CD4-positive, alpha-beta memory T cell (primary cell): ENCODE measurements at regions not wholly inside any gene's neighbourhood (a gene's known extent, or its start where the extent isn't known, plus 50 kb on each side); places are given as distances from the start of the nearest gene placed in this dataset.

ENCODE experiments used
- CTCF ChIA-PET: fragments of 350-600 bp; sonication (Branson Sonifier 250); formaldehyde crosslinking; loops from one replicate; lab custom pipeline; 2021; ENCODE audit warnings: inconsistent platforms; ENCODE audit not compliant: partially characterized antibody; lab: Charles Lee
- POLR2A ChIA-PET: fragments of 350-600 bp; sonication (Branson Sonifier 250); formaldehyde crosslinking; loops from one replicate; lab custom pipeline; 2021; ENCODE audit not compliant: partially characterized antibody; lab: Charles Lee
- DNase-seq, 5 donors: peaks; one replicate each; pipeline versions ENCODE4 v3.0.0 to v3.0.0-alpha.2; 2020 to 2022; ENCODE audit warnings: mixed read lengths in 1 of 5
- H3K27ac ChIP-seq: one replicate; pipeline ENCODE4 v1.7.0; 2013; ENCODE audit warnings: low read depth, low read length
- H3K27me3 ChIP-seq: 2 replicates; pipeline ENCODE4 v1.7.0; 2013; ENCODE audit warnings: mild to moderate bottlenecking, low read length, moderate library complexity; ENCODE audit not compliant: insufficient read depth
- H3K36me3 ChIP-seq: 2 replicates; pipeline ENCODE4 v1.7.0; 2013; ENCODE audit warnings: mild to moderate bottlenecking, low read length, moderate library complexity; ENCODE audit not compliant: insufficient read depth
- H3K4me1 ChIP-seq: 2 replicates; pipeline ENCODE4 v1.7.0; 2013; ENCODE audit warnings: mild to moderate bottlenecking, low read length, moderate library complexity; ENCODE audit not compliant: insufficient read depth
- H3K4me3 ChIP-seq, 2 donors: one replicate each; pipeline ENCODE4 v1.7.0; 2013; ENCODE audit warnings: low read length in 2 of 2, mild to moderate bottlenecking in 1 of 2
- H3K9me3 ChIP-seq, 2 donors: one replicate each; pipeline ENCODE4 v1.7.0; 2013; ENCODE audit warnings: low read length in 2 of 2, control low read depth in 1 of 2; ENCODE audit not compliant: control insufficient read depth in 1 of 2
- H3K27ac Mint-ChIP-seq, 7 donors: one replicate each; pipeline ENCODE4 v1.8.0; 2020 to 2021; ENCODE audit warnings: mixed read lengths in 7 of 7, mild to moderate bottlenecking in 6 of 7, inconsistent platforms in 3 of 7, moderate library complexity in 3 of 7
- H3K27me3 Mint-ChIP-seq, 2 donors: one replicate each; pipeline ENCODE4 v1.8.0; 2020 to 2021; ENCODE audit warnings: mixed read lengths in 2 of 2
- H3K36me3 Mint-ChIP-seq, 2 donors: one replicate each; pipeline ENCODE4 v1.8.0; 2020 to 2021; ENCODE audit warnings: mixed read lengths in 2 of 2, inconsistent platforms in 1 of 2, mild to moderate bottlenecking in 1 of 2
- H3K4me1 Mint-ChIP-seq, 4 donors: one replicate each; pipeline ENCODE4 v1.8.0; 2020 to 2021; ENCODE audit warnings: mixed read lengths in 4 of 4, mild to moderate bottlenecking in 1 of 4
- H3K4me3 Mint-ChIP-seq, 8 donors: one replicate each; pipeline ENCODE4 v1.8.0; 2020 to 2021; ENCODE audit warnings: mixed read lengths in 8 of 8, mild to moderate bottlenecking in 7 of 8, moderate library complexity in 6 of 8, inconsistent platforms in 3 of 8
- H3K9me3 Mint-ChIP-seq, 8 donors: one replicate each; pipeline ENCODE4 v1.8.0; 2020 to 2021; ENCODE audit warnings: mixed read lengths in 8 of 8, mild to moderate bottlenecking in 5 of 8, inconsistent platforms in 3 of 8, moderate library complexity in 1 of 8
- intact Hi-C: fragments of 100-400 bp; cut with micrococcal nuclease; formaldehyde crosslinking; loops from one replicate; pipeline ENCODE4 v1.15.1; 2023

DNA sequence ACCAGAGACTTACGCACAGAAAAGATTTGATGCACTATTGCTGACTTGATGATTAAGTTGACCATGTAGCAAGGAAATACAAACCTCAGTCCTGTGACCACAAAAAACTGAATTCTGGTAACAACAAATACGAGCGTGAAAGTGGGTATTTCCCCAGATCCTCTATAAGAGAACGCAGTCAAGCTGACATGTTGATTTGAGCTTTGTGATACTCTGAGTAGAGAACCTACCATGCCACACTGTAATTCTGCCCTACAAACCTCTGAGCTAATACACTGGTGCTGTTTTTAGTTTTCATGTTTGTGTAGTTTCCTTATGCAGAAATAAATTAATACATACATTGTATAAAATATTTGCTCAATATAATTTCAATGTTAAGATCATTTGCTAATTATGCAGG is 565.6 kb upstream of the EPHA5 start:
- H3K4me3 ChIP-seq, result no peak overlapping the region
- H3K36me3 Mint-ChIP-seq, result no peaks in the 10 kb centered on the region
- H3K9me3 Mint-ChIP-seq, result peaks cover 4 to 10% (median 8%) of the 10 kb centered on the region in 8 donors
- H3K4me1 ChIP-seq, result no peaks in the 10 kb centered on the region
- DNase-seq, result no peak
- no peaks in the 10 kb centered on the region for H3K27me3 Mint-ChIP-seq
- no peaks in the 10 kb centered on the region for H3K27me3 ChIP-seq
- H3K9me3 ChIP-seq, result no peaks in the 10 kb centered on the region
- ChIA-PET POLR2A (no interaction called here), CTCF (no interaction called here)
- no peak overlapping the region for H3K27ac ChIP-seq
- H3K4me1 Mint-ChIP-seq, result no peaks in the 10 kb centered on the region
- no peaks in the 10 kb centered on the region for H3K36me3 ChIP-seq
- no peak overlapping the region for H3K4me3 Mint-ChIP-seq
- no peak overlapping the region for H3K27ac Mint-ChIP-seq
- intact Hi-C loops, result no loop called here

DNA sequence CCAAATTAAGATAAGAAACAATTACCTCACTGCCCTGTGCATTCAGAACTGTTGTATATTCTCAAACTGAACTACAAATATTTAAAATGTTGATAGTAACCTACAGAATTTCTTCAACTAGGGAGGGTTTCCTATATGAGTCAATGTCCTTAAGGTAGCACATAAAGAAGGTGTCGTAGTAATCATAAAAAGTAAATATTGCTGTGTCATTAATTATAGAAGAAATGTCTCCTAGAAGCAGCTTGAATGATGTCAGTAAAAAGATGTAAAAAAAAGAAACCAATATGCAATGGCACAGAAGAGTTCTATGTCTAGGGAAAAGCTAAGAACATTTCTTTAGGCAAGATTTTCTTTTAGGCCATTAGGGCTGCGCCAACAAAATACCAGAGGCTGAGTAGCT is 559.6 kb upstream of the EPHA5 start:
- no peaks in the 10 kb centered on the region for H3K27me3 Mint-ChIP-seq
- no peaks in the 10 kb centered on the region for H3K27me3 ChIP-seq
- H3K9me3 Mint-ChIP-seq, result peaks cover 0 to 6% (median 2%) of the 10 kb centered on the region in 8 donors
- H3K36me3 ChIP-seq, result no peaks in the 10 kb centered on the region
- H3K9me3 ChIP-seq, result no peaks in the 10 kb centered on the region
- no peaks in the 10 kb centered on the region for H3K4me1 Mint-ChIP-seq
- DNase-seq, result no peak
- POLR2A ChIA-PET, result no interaction called here
- no peaks in the 10 kb centered on the region for H3K36me3 Mint-ChIP-seq
- no peak overlapping the region for H3K27ac Mint-ChIP-seq
- CTCF ChIA-PET, result no interaction called here
- no peak overlapping the region for H3K4me3 ChIP-seq
- no peaks in the 10 kb centered on the region for H3K4me1 ChIP-seq
- H3K4me3 Mint-ChIP-seq, result no peak overlapping the region
- H3K27ac ChIP-seq, result no peak overlapping the region
- intact Hi-C loops, result loop anchor here (10.0 kb wide), 1 partner anchor 75 kb away; no protein-coding TSS in a partner anchor

DNA sequence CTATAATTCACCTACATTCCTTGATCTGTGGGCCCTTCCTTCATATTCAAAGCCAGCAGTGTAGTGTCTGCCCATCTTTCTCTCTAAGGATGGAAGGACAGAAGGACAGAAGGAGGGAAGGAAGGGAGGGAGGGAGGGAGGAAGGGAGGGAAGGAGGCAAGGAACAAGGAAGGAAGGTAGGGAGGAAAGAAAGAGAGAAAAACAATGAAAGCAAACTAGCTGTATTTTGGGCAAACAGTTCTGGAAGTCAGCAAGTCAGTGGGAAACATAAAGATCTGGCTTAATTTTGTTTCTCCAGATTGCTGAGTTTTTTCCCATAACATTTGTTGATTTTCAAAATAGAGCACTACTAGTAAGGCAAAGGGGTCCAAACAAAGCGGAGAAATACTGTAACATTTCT is 555.2 kb upstream of the EPHA5 start:
- H3K4me1 ChIP-seq, result no peaks in the 10 kb centered on the region
- intact Hi-C loops, result loop anchor here (10.0 kb wide), 1 partner anchor 79 kb away; no protein-coding TSS in a partner anchor
- H3K4me3 Mint-ChIP-seq, result no peak overlapping the region
- H3K36me3 Mint-ChIP-seq, result no peaks in the 10 kb centered on the region
- no peaks in the 10 kb centered on the region for H3K27me3 Mint-ChIP-seq
- H3K9me3 ChIP-seq, result peaks cover 0 to 3% of the 10 kb centered on the region in 2 donors
- H3K4me3 ChIP-seq, result no peak overlapping the region
- DNase-seq, result no peak
- ChIA-PET CTCF (no interaction called here), POLR2A (no interaction called here)
- H3K9me3 Mint-ChIP-seq, result peaks cover 0 to 7% (median 3%) of the 10 kb centered on the region in 8 donors
- no peaks in the 10 kb centered on the region for H3K27me3 ChIP-seq
- no peaks in the 10 kb centered on the region for H3K36me3 ChIP-seq
- H3K4me1 Mint-ChIP-seq, result no peaks in the 10 kb centered on the region
- no peak overlapping the region for H3K27ac Mint-ChIP-seq
- no peak overlapping the region for H3K27ac ChIP-seq

- ChIA-PET CTCF (no interaction called here), POLR2A (no interaction called here)
- intact Hi-C loops, result loop anchor here (10.0 kb wide), 1 partner anchor 82 kb away; no protein-coding TSS in a partner anchor
- Histone ChIP-seq H3K36me3 (no peaks in the 10 kb centered on the region), H3K27ac (no peak overlapping the region), H3K4me3 (no peak overlapping the region), H3K27me3 (no peaks in the 10 kb centered on the region), H3K9me3 (peaks cover 0 to 3% of the 10 kb centered on the region in 2 donors), H3K4me1 (no peaks in the 10 kb centered on the region)
- H3K4me3 Mint-ChIP-seq, result no peak overlapping the region
- H3K4me1 Mint-ChIP-seq, result no peaks in the 10 kb centered on the region
- no peaks in the 10 kb centered on the region for H3K27me3 Mint-ChIP-seq
- DNase-seq, result no peak
- H3K27ac Mint-ChIP-seq, result no peak overlapping the region
- H3K9me3 Mint-ChIP-seq, result peaks cover 3 to 5% (median 4%) of the 10 kb centered on the region in 8 donors
- H3K36me3 Mint-ChIP-seq, result no peaks in the 10 kb centered on the region
These were observed 552.9 kb upstream of the EPHA5 start for GRCh38 chr4:66223068-66223703.

DNA sequence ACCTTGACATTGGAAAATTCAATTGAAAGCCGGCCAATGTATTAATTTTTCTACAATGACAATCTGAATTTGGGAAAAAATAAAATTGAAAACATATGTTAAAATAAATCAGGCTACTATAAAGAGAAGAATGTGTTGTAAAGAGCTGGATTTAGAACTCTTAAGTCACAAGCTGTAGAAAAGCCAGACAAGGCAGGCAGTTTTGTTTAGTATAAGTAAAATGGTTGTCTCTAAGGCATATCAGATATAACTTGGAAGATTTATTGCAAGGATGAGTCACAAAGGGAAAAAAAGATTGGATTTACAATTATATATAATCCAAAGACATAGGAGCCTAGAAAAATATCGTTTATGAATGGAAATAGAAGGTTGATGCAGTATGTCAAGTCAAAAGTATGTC is 549.1 kb upstream of the EPHA5 start:
- POLR2A ChIA-PET, result no interaction called here
- Histone ChIP-seq H3K4me1 (no peaks in the 10 kb centered on the region), H3K9me3 (peaks cover 0 to 3% of the 10 kb centered on the region in 2 donors), H3K27ac (no peak overlapping the region), H3K27me3 (no peaks in the 10 kb centered on the region), H3K36me3 (no peaks in the 10 kb centered on the region), H3K4me3 (no peak overlapping the region)
- no peak overlapping the region for H3K27ac Mint-ChIP-seq
- H3K27me3 Mint-ChIP-seq, result no peaks in the 10 kb centered on the region
- CTCF ChIA-PET, result no interaction called here
- H3K4me3 Mint-ChIP-seq, result no peak overlapping the region
- H3K36me3 Mint-ChIP-seq, result no peaks in the 10 kb centered on the region
- peaks cover 3 to 11% (median 5%) of the 10 kb centered on the region in 8 donors for H3K9me3 Mint-ChIP-seq
- H3K4me1 Mint-ChIP-seq, result no peaks in the 10 kb centered on the region
- intact Hi-C loops, result no loop called here
- DNase-seq, result no peak

DNA sequence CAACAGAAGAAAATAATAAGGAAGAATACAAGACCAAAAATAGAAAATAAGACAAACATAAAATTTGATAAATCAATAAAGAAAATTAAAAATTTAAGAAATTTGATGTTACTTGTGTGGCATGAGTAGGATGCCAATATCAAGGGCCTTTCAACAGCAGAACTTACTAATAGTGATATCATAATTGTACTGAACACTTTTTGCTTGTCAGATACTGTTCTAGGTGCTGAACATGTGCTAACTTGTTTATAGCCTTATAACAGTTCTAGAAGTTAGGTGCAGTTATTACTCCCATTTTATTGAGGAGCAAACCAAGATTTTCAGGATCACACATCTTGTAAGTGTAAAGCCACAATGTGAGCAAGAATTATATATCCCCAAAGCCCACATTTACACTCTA is 546.0 kb upstream of the EPHA5 start:
- Mint-ChIP-seq H3K27me3 (no peaks in the 10 kb centered on the region), H3K4me3 (no peak overlapping the region), H3K4me1 (no peaks in the 10 kb centered on the region), H3K27ac (no peak overlapping the region), H3K9me3 (peaks cover 0 to 16% (median 6%) of the 10 kb centered on the region in 8 donors), H3K36me3 (no peaks in the 10 kb centered on the region)
- H3K4me1 ChIP-seq, result no peaks in the 10 kb centered on the region
- no peaks in the 10 kb centered on the region for H3K9me3 ChIP-seq
- H3K36me3 ChIP-seq, result no peaks in the 10 kb centered on the region
- H3K27me3 ChIP-seq, result no peaks in the 10 kb centered on the region
- ChIA-PET POLR2A (no interaction called here), CTCF (no interaction called here)
- intact Hi-C loops, result no loop called here
- no peak overlapping the region for H3K4me3 ChIP-seq
- no peak for DNase-seq
- H3K27ac ChIP-seq, result no peak overlapping the region

- H3K27me3 Mint-ChIP-seq, result no peaks in the 10 kb centered on the region
- H3K4me1 ChIP-seq, result no peaks in the 10 kb centered on the region
- peaks cover 0 to 37% (median 9%) of the 10 kb centered on the region in 8 donors for H3K9me3 Mint-ChIP-seq
- CTCF ChIA-PET, result no interaction called here
- no peak overlapping the region for H3K27ac ChIP-seq
- no peak overlapping the region for H3K4me3 ChIP-seq
- no peaks in the 10 kb centered on the region for H3K9me3 ChIP-seq
- H3K36me3 ChIP-seq, result no peaks in the 10 kb centered on the region
- H3K4me3 Mint-ChIP-seq, result no peak overlapping the region
- no peaks in the 10 kb centered on the region for H3K27me3 ChIP-seq
- H3K27ac Mint-ChIP-seq, result no peak overlapping the region
- H3K36me3 Mint-ChIP-seq, result no peaks in the 10 kb centered on the region
- H3K4me1 Mint-ChIP-seq, result no peaks in the 10 kb centered on the region
- no peak for DNase-seq
- intact Hi-C loops, result no loop called here
- POLR2A ChIA-PET, result no interaction called here
These were observed 542.2 kb upstream of the EPHA5 start for GRCh38 chr4:66212489-66212888.
